ENCODE measurements at regions not wholly inside any gene's neighbourhood (a gene's known extent, or its start where the extent isn't known, plus 50 kb on each side); places are given as distances from the start of the nearest gene placed in this dataset.
"Not testable (repeated sequence)": the region's sequence is repeated elsewhere in the genome, so short reads cannot be mapped to it uniquely, and the experiment has no call there.

DNA sequence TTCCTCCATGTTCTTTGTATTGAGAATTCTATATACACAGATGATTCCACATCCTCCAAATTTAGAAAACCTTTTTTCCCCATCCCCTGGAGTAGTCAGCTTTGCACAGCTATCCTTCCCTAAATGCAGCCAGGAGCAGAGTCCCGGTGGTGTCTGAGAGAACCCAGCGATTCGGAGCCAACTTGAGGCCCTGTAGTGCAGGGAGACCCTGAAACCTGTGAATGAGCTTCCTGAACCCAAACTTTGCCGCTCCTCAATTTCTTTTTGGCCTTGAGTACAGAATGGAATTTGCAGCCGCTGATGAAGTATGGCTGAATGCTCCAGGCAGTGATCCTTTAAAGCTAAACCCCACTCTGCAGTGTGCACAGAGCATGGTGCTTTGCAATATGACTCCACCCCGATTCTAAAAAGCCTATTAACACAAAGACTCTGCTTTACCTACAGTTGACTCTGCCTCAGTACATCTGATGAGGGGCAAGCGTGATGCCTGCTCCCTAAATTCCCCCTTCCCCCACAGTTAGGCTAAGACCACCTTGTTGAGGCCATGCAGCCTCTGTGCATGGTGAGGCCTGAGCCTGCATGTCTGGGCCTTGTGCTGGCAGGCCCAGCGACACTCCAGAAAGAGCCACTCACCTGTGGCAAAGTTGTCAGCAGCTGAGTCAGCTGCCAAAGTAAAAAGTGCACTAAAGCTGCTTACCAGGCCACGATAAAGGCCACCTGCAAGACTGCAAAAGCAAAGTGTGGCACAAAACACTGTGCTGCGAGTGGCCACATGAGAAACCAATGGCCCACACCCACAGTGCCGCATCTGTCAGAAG lies 82.1 kb downstream of the PLEKHG1 start:
- DNase-seq (ENCODE audit: low read depth in 4 of 4, low spot score in 2 of 4): no peak

DNA sequence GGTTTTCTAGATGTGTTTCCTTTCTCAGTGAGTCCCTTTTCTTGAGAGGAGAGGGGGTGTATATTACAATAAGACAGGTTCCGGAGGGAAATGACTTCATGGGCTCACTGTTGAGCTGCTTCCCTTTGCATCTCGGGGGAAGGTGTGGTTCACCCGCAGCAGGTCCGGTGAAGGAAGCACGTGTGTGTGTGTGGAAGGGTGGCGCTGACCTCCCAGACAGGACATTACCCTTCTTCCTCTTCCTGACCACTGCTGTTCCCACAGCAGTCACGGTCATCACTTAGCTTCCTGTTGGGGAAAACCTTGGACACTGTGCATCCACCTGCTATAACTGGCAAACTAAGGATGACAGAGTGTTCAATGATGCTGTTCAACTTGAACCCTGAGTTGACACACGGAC lies 83.6 kb downstream of the PLEKHG1 start:
- no peak for DNase-seq (ENCODE audit: low read depth in 4 of 4, low spot score in 2 of 4)

DNA sequence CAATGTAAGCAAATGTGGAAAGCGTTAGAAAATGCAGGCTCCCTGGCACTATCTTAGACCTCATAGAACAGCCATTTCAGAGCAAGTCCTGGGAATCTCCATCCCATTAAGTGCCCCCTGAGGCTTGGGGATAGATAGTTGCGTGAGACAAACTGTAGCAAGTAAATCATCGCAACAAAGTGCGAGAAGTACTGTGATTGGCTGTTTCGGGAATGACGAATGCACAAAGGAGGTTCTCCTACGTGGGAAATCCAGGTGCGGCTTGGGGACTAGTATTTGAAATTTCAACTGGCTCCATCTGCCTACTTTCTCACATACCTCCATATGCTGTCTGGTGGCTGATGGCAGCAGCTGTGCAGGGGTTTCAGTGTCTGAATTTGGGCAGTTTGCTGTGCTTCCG lies 84.5 kb downstream of the PLEKHG1 start:
- DNase-seq (ENCODE audit: low read depth in 4 of 4, low spot score in 2 of 4): no peak

DNA sequence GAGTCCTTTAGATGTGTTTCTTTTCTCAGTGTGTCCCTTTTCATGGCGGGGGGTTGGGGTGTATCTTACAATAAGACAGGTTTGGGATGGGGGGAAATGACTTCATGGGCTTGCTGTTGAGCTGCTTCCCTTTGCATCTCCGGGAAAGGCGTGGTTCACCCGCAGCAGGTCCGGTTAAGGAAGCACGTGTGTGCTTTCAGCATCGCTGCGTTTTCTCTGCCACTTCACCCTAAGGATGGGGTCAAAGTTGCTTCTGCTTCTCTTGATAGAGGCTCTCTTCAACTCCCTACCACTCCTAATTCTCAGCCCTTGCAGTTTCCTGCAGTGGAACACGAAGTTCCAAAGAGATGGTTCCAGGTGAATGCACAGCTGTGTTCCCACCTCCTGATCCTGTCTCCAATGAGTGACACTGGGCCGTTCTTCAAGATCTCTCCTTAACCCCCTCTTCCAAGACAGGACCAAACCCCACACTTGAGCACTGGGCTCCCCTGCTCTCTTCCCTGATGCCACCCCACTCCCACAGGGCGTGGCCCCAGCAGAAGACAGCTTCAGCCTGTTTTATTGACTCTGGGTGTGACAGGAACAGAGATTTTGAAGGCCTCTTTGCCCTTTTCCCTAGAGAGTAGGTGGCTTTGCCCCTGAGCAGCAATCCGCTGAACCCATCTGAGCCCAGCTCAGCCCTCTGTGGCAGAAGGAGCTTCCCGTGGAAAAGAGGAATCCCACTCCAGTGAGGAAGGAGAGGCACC lies 85.2 kb downstream of the PLEKHG1 start:
- DNase-seq (ENCODE audit: low read depth in 4 of 4, low spot score in 2 of 4): no peak

DNA sequence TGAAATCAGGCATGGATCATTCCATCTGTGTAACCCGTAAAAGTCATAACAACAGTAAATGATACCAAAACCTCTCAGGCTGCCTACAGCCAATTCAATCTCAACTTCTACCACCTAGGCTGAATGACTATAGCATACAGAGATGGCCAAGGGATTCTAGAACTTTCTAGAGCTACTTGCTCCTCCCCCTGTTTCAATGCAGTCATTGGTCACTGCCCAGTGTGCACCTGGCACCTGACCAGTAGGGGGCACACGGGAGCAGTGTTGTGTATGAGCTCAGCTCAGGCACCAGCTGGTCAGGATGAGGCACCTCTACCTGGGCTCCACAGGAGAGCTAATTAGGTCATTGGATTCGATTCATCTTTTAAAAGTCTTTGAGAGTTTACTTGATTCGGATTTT lies 86.2 kb downstream of the PLEKHG1 start:
- DNase-seq (ENCODE audit: low read depth in 4 of 4, low spot score in 2 of 4): no peak

DNA sequence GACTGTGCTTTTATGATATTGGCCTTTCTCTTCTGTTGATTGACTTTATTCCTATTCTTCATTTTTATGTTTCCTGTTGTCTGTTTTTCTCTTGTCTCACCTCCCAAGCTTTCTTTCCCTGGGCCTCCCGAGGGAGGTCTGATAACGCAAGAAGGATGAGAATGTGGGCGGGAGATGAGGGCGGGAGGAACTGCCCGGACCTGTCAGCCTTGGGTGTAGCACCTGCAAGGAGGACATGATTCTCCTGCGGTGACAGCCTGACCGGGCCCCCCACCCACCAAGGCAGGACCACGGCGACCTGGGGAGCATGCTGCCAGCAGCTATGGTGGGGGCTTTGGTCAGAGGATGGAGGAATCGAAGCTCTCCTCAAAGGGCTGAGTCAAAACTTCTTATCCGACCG lies 86.9 kb downstream of the PLEKHG1 start:
- DNase-seq (ENCODE audit: low read depth in 4 of 4, low spot score in 2 of 4): no peak

- DNase-seq (ENCODE audit: low read depth in 4 of 4, low spot score in 2 of 4): no peak
Observed at GRCh38 chr6:150687508-150687907, 87.8 kb downstream of the PLEKHG1 start.

DNA sequence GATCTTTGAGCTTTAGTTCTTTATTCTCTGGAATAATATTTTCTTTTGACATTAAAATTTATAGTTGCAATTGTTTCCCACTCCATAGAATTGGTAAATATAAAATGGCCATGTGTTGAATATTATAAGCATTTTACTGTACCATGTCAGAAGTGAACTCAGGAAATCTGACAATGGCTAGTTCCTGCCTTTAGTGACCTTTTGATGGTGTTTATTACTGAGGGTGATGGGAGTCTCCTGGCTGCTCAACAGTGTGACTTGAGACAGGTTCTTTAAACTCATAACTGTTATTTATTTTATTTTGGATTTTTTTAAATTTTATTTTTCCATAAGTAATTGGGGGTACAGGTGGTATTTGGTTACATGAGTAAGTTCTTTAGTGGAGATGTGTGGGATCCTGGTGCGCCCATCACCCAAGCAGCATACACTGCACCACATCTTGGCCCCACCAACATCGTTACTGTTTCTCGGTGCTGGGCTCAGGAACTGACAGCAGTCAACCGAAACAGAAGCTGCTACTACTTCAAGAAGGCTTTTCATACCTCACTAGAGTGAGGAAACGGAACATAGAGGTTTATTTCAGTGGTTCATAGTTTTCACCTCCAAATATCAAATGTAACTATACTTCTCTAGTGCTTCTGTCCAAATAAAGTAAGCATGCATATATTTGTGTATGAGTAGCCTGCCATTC lies 90.4 kb downstream of the PLEKHG1 start:
- no peak for DNase-seq (ENCODE audit: low read depth in 4 of 4, low spot score in 2 of 4)

DNA sequence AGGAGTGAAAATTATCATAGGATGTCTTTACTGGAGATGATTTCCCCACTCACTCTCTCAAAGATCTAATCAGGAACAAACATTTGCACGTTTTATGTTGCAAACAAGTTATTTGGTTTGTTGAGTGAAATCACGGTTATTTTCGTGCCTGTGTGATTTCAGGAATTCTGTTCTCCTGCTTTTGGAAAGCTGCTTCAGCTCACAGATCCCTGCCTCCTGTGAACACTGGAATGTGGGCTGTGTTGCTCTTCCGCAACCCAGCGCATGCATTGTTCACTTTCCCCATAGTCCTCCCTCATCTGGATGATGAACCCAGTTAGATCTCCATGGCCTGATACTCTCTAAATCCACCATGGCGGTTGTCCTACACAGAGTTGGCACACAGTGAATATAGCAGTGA lies 91.0 kb downstream of the PLEKHG1 start:
- DNase-seq (ENCODE audit: low read depth in 4 of 4, low spot score in 2 of 4): no peak

DNA sequence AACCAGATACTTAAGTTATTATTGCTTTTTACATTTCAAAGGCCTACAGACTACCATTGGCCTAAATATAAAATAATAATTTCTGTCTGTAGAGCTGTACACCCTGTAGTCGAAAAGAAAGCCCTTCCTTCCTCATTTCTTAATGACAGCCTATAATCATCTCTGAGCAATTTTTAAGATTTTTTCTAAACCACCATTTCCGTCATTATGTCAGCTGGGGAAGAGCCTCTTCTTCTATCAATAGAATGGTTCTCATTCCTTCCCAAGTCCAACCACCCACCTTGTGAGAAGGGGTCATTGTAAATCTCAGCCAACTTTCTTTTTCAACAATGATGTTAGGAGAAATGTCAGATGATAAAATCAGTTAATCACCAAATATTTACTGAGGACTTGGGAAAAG lies 91.8 kb downstream of the PLEKHG1 start:
- DNase-seq (ENCODE audit: low read depth in 4 of 4, low spot score in 2 of 4): no peak

GRCh38 chr6:150692604-150693003 lies 92.9 kb downstream of the PLEKHG1 start:
- no peak for DNase-seq (ENCODE audit: low read depth in 4 of 4, low spot score in 2 of 4)

DNA sequence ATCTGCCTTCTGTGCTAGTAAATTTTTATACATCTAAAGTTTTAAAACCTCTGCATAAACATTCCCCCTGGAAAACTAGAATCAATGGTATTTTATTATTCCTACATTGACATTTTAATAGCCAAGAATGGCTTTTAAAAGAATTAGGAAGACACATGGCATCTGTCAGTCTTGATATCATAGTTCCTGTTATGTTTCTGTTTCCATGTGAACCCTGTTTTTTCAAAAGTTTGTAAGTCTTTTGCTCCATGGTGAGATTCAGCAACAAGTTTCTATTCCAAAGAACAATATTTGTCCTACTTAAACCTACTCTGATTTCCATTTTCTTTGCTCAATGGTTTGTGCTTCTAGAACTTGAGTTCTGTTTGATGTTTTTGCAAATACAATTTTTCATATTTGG lies 95.2 kb downstream of the PLEKHG1 start:
- DNase-seq (ENCODE audit: low read depth in 4 of 4, low spot score in 2 of 4): no peak

DNA sequence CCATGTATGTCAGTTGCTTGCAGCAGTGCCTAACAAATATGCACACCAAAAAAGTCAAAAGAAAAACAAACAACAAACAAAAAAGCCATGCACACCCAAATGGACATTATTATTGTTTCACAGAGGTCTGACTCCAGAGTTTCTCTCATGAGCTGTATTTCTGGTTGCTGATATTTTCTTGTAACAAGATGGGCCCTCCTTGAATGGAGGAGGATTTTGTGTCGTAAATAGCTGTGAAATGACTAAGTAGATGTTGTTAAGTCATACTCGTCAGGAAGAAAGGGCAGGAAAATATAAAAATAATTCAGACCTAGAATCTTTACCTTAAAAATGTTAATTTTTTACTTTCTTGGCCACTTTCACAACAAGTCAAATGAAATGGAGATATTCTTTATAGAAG lies 96.0 kb downstream of the PLEKHG1 start:
- no peak for DNase-seq (ENCODE audit: low read depth in 4 of 4, low spot score in 2 of 4)

GRCh38 chr6:150696190-150696589 lies 96.5 kb downstream of the PLEKHG1 start:
- DNase-seq (ENCODE audit: low read depth in 4 of 4, low spot score in 2 of 4): no peak

- DNase-seq (ENCODE audit: low read depth in 4 of 4, low spot score in 2 of 4): not testable (repeated sequence)
Observed at GRCh38 chr6:150696918-150697317, 97.2 kb downstream of the PLEKHG1 start.

DNA sequence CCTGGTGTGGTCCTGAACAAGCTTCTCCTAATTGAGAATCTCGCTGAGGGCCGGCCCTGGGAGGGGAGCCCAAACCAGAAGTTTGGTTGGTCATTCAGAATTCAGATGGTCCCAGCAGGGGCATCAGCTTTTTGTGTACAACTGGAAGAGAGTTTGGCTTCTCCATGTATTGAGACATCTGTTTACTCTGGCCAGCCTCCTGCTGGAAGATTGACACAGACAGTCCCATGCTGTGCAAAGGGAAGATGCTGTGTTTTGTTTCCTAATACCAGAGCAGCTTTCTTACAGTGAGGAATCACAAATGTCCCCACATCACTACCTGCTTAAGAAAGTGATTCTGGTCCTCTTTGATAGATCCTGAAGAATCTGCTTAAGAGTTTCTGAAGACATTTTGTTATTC lies 97.8 kb downstream of the PLEKHG1 start:
- no peak for DNase-seq (ENCODE audit: low read depth in 4 of 4, low spot score in 2 of 4)

DNA sequence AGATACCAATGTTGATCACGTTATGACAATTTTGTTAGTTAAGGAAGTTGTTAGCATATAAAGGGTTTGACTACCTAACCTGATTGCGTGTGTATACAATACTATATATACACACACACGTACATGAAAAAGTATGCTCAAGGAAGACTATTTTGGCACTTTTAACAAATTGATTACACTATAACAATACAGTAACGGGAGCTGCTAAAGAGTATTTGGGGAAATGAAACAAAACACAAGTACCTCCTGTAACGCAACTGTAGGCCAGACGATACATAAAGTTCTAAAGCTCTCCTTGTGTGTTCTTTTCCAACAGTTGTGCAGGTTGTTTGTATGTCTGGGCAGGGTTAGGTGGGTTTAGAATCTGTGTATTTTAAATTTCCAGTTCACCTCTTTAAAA lies 98.7 kb downstream of the PLEKHG1 start:
- DNase-seq (ENCODE audit: low read depth in 4 of 4, low spot score in 2 of 4): no peak

DNA sequence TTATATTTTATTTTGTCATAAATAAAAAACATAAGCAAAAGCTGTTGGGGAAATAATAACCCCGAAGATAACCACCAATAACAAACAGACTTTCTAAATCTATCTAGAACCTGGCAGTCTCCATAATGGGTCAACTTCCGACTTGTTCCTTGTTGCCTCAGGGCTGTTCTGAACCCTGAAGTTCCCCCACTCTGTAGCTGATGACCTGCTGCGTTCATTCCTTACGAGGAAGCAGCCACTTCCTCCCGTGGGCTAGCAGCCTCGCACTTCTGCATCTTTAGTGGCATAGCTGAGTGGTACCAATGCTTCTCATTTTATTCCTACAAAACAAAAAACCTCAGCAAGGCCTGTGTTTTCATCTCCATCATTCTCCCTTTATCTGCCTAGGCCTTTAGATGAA lies 103.0 kb downstream of the PLEKHG1 start:
- no peak for DNase-seq (ENCODE audit: low read depth in 4 of 4, low spot score in 2 of 4)

GRCh38 chr6:150704447-150705192 lies 104.9 kb downstream of the PLEKHG1 start:
- DNase-seq (ENCODE audit: low read depth in 4 of 4, low spot score in 2 of 4): no peak

DNA sequence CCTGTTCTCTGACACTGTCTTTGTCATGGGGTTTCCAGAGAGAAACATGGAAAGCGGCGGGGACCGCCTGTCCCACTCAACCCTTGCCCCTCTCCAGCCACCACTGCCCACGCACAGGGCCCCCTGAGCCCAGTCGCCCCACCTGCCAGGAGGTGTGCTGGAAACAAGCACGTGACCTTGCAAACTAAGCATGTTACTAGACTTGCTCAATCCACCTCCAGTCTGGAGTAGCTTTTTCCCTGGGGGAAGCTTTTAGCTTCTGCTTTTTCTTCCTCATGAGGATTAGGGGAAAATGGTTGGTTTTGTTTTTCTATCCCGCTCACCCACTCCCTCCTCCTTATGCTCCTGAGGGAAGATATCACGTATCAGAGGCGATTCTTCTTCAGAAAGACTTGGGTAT lies 105.7 kb downstream of the PLEKHG1 start:
- no peak for DNase-seq (ENCODE audit: low read depth in 4 of 4, low spot score in 2 of 4)

- DNase-seq (ENCODE audit: low read depth in 4 of 4, low spot score in 2 of 4): no peak
Observed at GRCh38 chr6:150710236-150710635, 110.6 kb downstream of the PLEKHG1 start.
